HG02588 (cell line): ENCODE measurements at regions not wholly inside any gene's neighbourhood (a gene's known extent, or its start where the extent isn't known, plus 50 kb on each side); places are given as distances from the start of the nearest gene placed in this dataset.

Experiments
- ATAC-seq: cut with Tn5 transposase; IDR thresholded peaks from one replicate; pipeline ENCODE4 v1.9.1; 2021; ENCODE audit warnings: mild to moderate bottlenecking, moderate library complexity; ENCODE audit not compliant: unreplicated experiment

- no peak for ATAC-seq
These were observed 389.7 kb upstream of the JARID2 start for GRCh38 chr6:14856177-14856576.

GRCh38 chr6:14857001-14857400, 388.9 kb upstream of the JARID2 start:
- no peak for ATAC-seq

DNA sequence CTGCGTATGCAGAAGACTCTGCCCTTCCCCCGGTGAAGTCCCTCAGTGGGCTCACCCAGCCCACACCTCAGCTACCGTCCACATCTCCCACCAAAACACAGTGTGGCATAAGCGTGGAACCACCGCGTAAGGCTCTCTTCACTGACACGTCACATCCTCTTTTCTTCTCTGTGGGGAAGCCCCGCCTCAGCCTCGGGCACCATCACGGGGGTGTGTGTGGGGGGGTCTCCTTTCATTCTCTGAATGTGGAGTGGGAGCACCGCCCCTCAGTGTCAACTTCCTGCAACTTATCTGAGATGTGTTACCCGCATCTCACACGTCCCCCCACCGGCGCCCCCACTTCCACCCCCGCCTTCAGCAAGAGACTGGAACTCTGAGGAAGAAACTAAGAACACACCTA, 388.4 kb upstream of the JARID2 start:
- ATAC-seq, result no peak

DNA sequence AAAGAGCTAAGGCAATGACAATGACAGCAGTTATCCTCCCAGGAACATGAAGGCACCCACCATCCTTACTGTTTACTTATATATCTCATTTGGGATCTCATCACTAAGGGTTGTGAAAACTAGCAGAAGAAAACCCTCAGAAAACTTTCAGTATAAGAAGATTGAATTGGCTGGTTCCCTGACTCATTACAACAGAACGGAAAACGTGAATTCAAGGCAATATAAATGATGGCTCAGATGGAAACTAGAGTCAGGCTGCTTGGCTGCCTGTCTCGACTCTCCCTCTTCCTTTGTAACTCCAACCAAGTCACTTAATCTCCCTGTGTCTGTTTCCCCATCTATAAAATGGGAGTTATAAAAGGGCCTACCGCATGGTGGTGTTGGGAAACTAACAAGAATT, 387.1 kb upstream of the JARID2 start:
- no peak for ATAC-seq

GRCh38 chr6:14860774-14861173, 385.1 kb upstream of the JARID2 start:
- ATAC-seq, result no peak

DNA sequence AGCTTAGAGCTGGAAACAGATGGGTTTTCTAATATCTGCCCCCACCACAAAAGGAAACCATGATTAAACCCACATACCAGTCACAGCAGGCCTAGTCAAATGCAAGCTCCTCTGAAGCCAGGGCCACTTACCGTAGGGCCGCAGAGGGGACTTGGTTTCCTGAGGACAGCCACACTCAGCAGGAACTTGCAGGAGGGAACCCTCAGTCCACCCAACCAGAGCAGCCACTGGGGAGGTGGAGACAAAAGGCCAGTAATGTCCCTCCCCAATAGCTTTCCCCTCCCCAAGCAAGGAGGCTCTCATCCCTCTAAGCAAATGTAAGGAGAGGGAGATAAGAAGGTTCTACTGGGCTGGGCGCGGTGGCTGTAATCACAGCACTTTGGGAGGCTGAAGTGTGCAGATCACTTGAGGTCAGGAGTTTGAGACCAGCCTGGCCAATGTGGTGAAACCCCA, 384.4 kb upstream of the JARID2 start:
- no peak for ATAC-seq

DNA sequence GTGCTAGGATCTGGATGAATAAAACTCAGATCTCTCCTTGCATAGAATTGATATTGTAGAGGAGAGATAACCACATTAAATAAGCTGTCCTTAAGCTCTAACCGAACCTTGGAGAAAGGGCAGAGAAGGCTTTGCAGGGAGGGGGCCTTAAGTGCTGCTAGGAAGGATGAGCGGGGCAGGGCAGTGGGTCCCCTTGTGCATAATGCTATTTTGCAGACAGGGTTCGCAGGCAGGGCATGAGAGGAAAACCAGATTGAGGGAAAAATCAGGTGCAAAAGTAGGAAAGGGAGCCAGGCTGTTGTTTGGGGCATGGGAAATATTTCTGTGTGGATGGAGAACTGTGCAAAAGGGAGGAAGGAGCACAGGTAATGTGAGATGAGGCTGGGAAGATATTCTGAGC, 383.0 kb upstream of the JARID2 start:
- no peak for ATAC-seq

- no peak for ATAC-seq
These were observed 381.7 kb upstream of the JARID2 start for GRCh38 chr6:14863902-14864850.

DNA sequence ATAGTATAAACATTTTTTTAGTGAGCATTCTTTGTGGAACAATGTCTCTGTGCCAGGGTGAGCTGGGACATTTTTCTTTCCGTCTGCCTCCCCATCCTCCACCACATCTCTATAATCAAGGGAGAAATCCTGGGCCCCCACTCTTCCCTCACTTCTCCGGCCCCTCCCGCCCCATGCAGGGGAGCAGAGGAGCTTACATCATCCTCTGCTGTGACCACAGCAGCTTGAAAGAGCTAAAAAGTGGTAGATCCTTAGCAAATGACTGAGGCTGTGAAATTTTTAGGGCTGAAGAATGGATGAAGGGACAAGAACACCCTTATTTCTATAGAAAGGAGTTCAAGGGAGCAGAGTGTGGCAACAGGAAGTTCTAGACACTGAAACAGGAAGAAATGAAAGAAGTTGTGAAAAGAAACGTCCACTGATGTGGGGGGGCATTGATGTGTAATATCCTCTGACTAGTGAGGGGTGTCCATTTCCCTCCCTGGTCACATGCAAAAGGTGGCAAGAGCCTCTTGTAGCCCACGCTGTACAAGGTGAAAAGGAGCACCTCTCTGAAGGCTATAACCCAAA, 380.3 kb upstream of the JARID2 start:
- ATAC-seq, result no peak

DNA sequence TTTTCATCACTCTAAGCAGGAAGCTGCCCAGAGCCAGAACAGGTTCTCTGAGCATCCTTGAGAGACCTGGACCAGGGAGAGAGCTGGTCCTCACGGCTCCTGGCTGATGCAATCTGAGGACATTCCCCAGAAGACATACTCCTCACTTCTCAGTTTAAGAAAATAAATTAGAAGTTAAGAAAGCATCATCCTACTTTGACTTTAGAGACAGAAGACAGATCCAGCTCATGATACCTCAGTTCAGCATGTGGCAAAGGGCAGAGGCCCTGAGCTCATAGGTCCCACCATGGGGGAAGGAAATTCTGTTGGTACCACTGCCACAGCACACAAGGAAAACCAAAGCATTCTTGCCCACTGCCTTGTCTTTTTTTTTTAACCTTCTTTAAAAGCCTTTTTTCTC, 378.1 kb upstream of the JARID2 start:
- no peak for ATAC-seq

- no peak for ATAC-seq
These were observed 374.6 kb upstream of the JARID2 start for GRCh38 chr6:14871221-14871620.

GRCh38 chr6:14873101-14873500, 372.8 kb upstream of the JARID2 start:
- no peak for ATAC-seq

GRCh38 chr6:14873781-14874441, 372.0 kb upstream of the JARID2 start:
- ATAC-seq, result no peak

DNA sequence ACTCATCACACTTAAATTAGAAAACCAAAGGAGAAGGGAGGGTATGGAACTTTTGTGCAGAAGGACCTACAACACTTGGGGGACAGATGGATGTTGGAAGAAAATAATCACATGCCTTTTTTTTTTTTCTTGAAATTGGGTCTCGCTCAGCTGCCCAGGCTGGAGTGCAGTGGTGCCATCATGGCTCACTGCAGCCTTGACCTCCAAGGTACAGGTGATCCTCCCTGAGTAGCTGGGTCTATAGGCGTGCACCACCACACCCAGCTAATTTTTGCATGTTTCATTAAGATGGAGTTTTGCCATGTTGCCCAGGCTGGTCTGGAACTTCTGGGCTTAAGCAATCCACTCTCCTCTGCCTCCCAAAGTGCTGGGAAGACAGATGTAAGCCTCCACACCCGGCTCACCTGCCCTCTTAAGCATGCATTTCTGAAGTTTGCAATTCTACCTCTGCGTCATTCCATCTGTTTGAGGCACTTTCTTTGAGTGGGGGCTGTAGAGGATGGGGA, 370.8 kb upstream of the JARID2 start:
- ATAC-seq, result no peak

DNA sequence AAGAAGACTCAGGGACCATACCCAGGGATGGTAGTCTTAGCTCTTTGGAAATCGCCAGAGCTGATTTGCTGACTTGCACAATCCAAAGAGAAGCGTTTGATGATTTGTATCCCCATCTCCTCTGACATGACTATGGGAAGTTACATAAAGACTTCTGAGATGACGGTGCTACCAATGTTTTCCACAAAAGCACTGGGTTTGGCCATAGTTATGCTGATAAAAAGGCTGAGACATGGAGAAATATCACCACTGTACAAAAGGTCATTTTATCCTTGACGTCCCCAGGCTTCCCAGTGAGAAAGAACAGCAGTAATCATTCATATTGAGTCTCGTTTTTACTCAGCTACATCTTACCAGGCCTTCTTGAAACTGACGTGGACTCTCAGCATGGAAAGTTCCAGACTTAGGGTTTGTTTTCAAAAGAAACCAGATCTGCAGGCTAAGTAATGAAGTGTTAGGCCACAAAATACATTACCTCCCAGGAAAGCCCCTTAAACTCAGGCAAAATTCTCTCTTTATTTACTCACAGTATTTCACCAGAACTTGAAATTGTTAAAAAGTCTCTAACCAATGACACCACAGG, 370.3 kb upstream of the JARID2 start:
- peak; percentile 66 for ATAC-seq

- ATAC-seq, result peak; percentile 46
These were observed 368.9 kb upstream of the JARID2 start for GRCh38 chr6:14876778-14877613.

DNA sequence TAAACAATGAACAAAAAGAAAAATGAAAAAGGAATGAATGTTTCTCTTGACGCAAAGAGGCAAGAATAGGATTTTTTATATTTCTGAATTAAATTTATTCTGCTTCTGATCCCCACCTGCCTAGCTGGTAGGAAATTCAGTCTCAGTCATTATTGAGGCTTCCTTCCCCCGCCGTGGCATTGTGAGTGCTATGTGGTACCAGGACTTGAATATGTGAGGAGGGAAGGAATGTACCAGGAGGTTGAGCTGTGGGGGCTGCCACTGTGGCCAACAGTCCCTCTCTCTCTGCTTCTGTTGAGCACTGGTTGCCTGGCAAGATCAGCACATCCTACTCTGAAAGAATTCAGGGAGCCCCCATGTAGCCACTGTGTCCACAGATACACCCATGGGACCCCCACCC, 368.1 kb upstream of the JARID2 start:
- no peak for ATAC-seq

DNA sequence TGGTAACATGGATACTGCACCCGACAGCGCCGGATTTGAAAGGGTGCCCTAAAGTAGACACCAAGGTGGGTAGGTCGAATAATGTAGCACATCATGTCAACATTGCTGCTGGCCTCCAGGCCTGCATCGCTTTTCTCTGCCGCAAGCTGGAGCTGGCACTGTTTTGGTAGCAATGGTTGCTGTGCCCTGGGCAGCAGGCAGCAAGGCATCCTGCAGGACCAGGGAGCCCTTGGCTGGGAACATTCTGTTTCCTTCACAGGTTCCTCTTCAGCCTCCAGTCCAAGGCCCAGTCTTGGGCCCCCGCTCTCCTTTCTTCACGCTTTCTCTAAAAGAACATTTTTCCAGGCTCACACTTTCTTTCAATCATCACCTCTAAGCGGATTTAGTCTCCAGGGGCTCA, 365.8 kb upstream of the JARID2 start:
- ATAC-seq, result no peak

DNA sequence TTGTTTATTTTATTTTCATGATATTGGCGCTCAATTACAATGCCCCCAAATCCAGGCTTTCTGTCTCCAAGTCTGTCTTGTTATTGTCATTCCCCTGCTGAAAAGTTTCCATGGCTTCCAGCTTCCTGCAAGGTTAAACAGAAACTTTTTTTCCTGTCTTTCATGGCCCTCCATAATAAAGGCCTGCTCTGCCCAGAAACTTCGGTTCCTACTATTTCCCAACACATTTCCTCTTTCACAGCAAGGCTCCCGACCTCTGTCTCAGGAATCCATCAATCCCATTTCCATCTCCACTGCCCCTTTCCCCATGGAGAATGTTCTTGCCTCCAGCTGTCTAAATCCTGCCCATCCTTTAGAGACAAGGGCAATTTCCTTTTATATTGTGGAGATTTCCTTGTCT, 365.2 kb upstream of the JARID2 start:
- no peak for ATAC-seq

DNA sequence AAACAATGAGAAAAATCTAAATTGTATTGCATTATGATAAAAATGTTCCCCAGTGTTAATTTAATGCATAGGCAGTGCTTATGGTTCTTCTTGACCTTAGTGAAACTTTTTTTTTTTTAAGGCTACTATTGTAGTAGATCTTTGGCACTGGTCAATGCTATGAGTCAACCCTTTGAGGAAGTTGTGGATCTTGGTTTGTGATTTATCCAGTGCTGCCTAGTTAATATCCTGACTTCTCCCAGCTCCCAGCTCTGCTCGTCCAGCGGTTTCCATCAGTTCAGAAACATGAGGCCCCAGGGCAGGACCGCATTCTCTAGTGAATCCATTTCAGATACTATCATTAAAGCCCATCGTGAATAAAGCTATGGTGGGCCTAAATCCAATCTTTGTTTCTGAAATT, 364.5 kb upstream of the JARID2 start:
- no peak for ATAC-seq
